ENCODE measurements at regions not wholly inside any gene's neighbourhood (a gene's known extent, or its start where the extent isn't known, plus 50 kb on each side); places are given as distances from the start of the nearest gene placed in this dataset.

DNA sequence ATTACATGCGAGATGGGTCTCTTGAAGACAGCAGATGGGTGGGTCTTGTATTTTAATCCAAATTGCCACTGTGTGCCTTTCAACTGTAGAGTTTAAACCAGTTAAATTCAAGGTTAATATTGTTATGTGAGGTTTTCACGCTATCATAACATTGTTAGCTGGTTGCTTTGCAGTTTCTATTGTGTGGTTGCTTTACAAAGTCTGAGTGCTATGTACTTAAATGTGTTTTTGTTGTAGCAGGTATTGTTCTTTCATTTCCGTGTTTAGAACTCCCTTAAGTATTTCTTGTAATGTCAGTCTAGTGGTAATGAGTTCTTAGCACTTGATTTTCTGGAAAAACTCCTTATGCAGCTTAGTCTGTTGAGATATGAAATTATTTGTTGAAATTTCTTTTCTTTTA lies 193.3 kb downstream of the MOXD1 start:
- no peaks in the 10 kb centered on the region for H3K4me1 ChIP-seq (ENCODE audit: control insufficient read depth in 2 of 2, insufficient read depth in 2 of 2, low read length in 2 of 2)
- H3K27ac Mint-ChIP-seq = no peak overlapping the region
- H3K9me3 ChIP-seq (ENCODE audit: control extremely low read depth in 1 of 3, control insufficient read depth in 2 of 3, insufficient read depth in 1 of 3, low read length in 2 of 3) = peaks cover 0 to 9% (median 0%) of the 10 kb centered on the region in 3 donors
- no peak overlapping the region for H3K4me3 ChIP-seq (ENCODE audit: control extremely low read depth in 1 of 5, extremely low read depth in 1 of 5, insufficient read depth in 1 of 5, low read depth in 2 of 5, low read length in 4 of 5)
- no peaks in the 10 kb centered on the region for H3K27me3 ChIP-seq (replicated peaks in 1 of 4; ENCODE audit: control extremely low read depth in 1 of 4, control insufficient read depth in 3 of 4, insufficient read depth in 4 of 4, low read length in 3 of 4)
- ChIA-PET CTCF (no interaction called here), POLR2A (no interaction called here)
- DNase-seq = no peak
- H3K9me3 Mint-ChIP-seq (ENCODE audit: insufficient read depth) = no peaks in the 10 kb centered on the region
- H3K9ac ChIP-seq (ENCODE audit: low read length) = no peak overlapping the region
- no peaks in the 10 kb centered on the region for H4K20me1 ChIP-seq (ENCODE audit: control insufficient read depth, insufficient read depth, low read length, poor library complexity, severe bottlenecking)
- intact Hi-C loops (cut with micrococcal nuclease) = no loop called here
- H3K27me3 Mint-ChIP-seq = peaks cover 28% of the 10 kb centered on the region
- H2AFZ ChIP-seq (ENCODE audit: insufficient read depth, low read depth, low read length, poor library complexity, severe bottlenecking) = no peak overlapping the region
- TF ChIP-seq, protein P1, sequence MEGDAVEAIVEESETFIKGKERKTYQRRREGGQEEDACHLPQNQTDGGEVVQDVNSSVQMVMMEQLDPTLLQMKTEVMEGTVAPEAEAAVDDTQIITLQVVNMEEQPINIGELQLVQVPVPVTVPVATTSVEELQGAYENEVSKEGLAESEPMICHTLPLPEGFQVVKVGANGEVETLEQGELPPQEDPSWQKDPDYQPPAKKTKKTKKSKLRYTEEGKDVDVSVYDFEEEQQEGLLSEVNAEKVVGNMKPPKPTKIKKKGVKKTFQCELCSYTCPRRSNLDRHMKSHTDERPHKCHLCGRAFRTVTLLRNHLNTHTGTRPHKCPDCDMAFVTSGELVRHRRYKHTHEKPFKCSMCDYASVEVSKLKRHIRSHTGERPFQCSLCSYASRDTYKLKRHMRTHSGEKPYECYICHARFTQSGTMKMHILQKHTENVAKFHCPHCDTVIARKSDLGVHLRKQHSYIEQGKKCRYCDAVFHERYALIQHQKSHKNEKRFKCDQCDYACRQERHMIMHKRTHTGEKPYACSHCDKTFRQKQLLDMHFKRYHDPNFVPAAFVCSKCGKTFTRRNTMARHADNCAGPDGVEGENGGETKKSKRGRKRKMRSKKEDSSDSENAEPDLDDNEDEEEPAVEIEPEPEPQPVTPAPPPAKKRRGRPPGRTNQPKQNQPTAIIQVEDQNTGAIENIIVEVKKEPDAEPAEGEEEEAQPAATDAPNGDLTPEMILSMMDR (IDR thresholded peaks at IDR 0.05) = no peak
- TF ChIP-seq EZH2 (IDR thresholded peaks at IDR 0.05; ENCODE audit: borderline replicate concordance, insufficient read depth, low read depth, low read length, poor library complexity, severe bottlenecking) = no peak
- H3K36me3 ChIP-seq (replicated peaks in 1 of 2; ENCODE audit: control extremely low read depth in 1 of 2, control insufficient read depth in 1 of 2, extremely low read depth in 1 of 2, insufficient read depth in 2 of 2, low read length in 1 of 2) = no peaks in the 10 kb centered on the region
- no peaks in the 10 kb centered on the region for H3K79me2 ChIP-seq (ENCODE audit: control insufficient read depth, insufficient read depth, low read length)
- H3K4me3 Mint-ChIP-seq = no peak overlapping the region
- WGBS (ENCODE audit: insufficient coverage) = no CpG with 5 or more reads among the region's 3 CpGs
- H3K4me2 ChIP-seq (replicated peaks; ENCODE audit: low read depth, low read length, poor library complexity, severe bottlenecking) = no peak overlapping the region
- H3K4me1 Mint-ChIP-seq = no peaks in the 10 kb centered on the region
- no peak overlapping the region for H3K27ac ChIP-seq (ENCODE audit: low read length in 2 of 2)
- ATAC-seq (ENCODE audit: low read depth) = no peak

DNA sequence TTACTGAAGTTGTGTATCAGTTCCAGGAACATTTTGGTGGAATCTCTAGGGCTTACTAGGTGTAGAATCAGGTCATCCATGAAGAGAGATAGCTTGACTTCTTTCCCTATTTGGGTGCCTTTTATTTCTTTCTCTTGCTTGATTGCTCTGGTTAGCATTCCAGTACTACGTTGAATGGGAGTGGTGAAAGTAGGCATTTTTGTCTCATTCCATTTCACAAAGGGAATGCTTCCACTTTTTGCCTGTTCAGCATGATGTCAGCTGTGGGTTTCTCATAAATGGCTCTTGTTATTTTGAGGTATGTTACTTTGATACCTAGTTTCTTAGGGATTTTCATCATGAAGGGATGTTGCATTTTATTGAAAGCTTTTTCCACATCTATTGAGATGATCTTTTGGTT lies 195.3 kb downstream of the MOXD1 start:
- ATAC-seq (ENCODE audit: low read depth) (no peak), DNase-seq (no peak)
- POLR2A ChIA-PET = no interaction called here
- Histone ChIP-seq H2AFZ (ENCODE audit: insufficient read depth, low read depth, low read length, poor library complexity, severe bottlenecking) (no peak overlapping the region), H3K9me3 (ENCODE audit: control extremely low read depth in 1 of 3, control insufficient read depth in 2 of 3, insufficient read depth in 1 of 3, low read length in 2 of 3) (peaks cover 0 to 9% (median 0%) of the 10 kb centered on the region in 3 donors), H3K4me2 (replicated peaks; ENCODE audit: low read depth, low read length, poor library complexity, severe bottlenecking) (no peak overlapping the region), H3K9ac (ENCODE audit: low read length) (no peak overlapping the region), H4K20me1 (ENCODE audit: control insufficient read depth, insufficient read depth, low read length, poor library complexity, severe bottlenecking) (no peaks in the 10 kb centered on the region), H3K4me3 (ENCODE audit: control extremely low read depth in 1 of 5, extremely low read depth in 1 of 5, insufficient read depth in 1 of 5, low read depth in 2 of 5, low read length in 4 of 5) (no peak overlapping the region), H3K36me3 (replicated peaks in 1 of 2; ENCODE audit: control extremely low read depth in 1 of 2, control insufficient read depth in 1 of 2, extremely low read depth in 1 of 2, insufficient read depth in 2 of 2, low read length in 1 of 2) (no peaks in the 10 kb centered on the region), H3K79me2 (ENCODE audit: control insufficient read depth, insufficient read depth, low read length) (no peaks in the 10 kb centered on the region), H3K27ac (ENCODE audit: low read length in 2 of 2) (no peak overlapping the region), H3K27me3 (replicated peaks in 1 of 4; ENCODE audit: control extremely low read depth in 1 of 4, control insufficient read depth in 3 of 4, insufficient read depth in 4 of 4, low read length in 3 of 4) (no peaks in the 10 kb centered on the region), H3K4me1 (ENCODE audit: control insufficient read depth in 2 of 2, insufficient read depth in 2 of 2, low read length in 2 of 2) (no peaks in the 10 kb centered on the region)
- intact Hi-C loops (cut with micrococcal nuclease) = no loop called here
- Mint-ChIP-seq H3K27ac (no peak overlapping the region), H3K27me3 (peaks cover 25% of the 10 kb centered on the region), H3K4me3 (no peak overlapping the region), H3K4me1 (no peaks in the 10 kb centered on the region), H3K9me3 (ENCODE audit: insufficient read depth) (no peaks in the 10 kb centered on the region)
- CTCF ChIA-PET = no interaction called here
- WGBS (ENCODE audit: insufficient coverage) = no CpG with 5 or more reads among the region's 1 CpG
- TF ChIP-seq, protein P1 (IDR thresholded peaks at IDR 0.05) = no peak
- no peak for TF ChIP-seq EZH2 (IDR thresholded peaks at IDR 0.05; ENCODE audit: borderline replicate concordance, insufficient read depth, low read depth, low read length, poor library complexity, severe bottlenecking)

Data from B cell (primary cell).